Mesothelial cell of epicardium (in vitro differentiated cells): ENCODE measurements at regions not wholly inside any gene's neighbourhood (a gene's known extent, or its start where the extent isn't known, plus 50 kb on each side); places are given as distances from the start of the nearest gene placed in this dataset.

Experiments used
- DNase-seq, 2 experiments: peaks; one replicate each; pipeline ENCODE4 v3.0.0; 2021; ENCODE audit warnings: low spot score in 2 of 2; ENCODE audit not compliant: unreplicated experiment in 2 of 2
- H3K27ac Mint-ChIP-seq: 2 replicates; pipeline ENCODE4 v1.8.0; 2021; ENCODE audit warnings: mixed read lengths
- H3K27me3 Mint-ChIP-seq: 2 replicates; pipeline ENCODE4 v1.8.0; 2021; ENCODE audit warnings: low read depth, mixed read lengths
- H3K36me3 Mint-ChIP-seq: 2 replicates; pipeline ENCODE4 v1.8.0; 2021; ENCODE audit warnings: mixed read lengths
- H3K4me1 Mint-ChIP-seq: 2 replicates; pipeline ENCODE4 v1.8.0; 2021; ENCODE audit warnings: mixed read lengths
- H3K4me3 Mint-ChIP-seq: 2 replicates; pipeline ENCODE4 v1.8.0; 2021; ENCODE audit warnings: mild to moderate bottlenecking, moderate library complexity, mixed read lengths
- H3K9me3 Mint-ChIP-seq: 2 replicates; pipeline ENCODE4 v1.8.0; 2021; ENCODE audit warnings: mixed read lengths
- TF ChIP-seq, protein P1 (sequence below): fragments of 200-600 bp; sonication (generic); IDR thresholded peaks from one replicate; pipeline ENCODE4 v1.5.0; 2021; ENCODE audit warnings: antibody characterized with exemption; ENCODE audit not compliant: unreplicated experiment

DNA sequence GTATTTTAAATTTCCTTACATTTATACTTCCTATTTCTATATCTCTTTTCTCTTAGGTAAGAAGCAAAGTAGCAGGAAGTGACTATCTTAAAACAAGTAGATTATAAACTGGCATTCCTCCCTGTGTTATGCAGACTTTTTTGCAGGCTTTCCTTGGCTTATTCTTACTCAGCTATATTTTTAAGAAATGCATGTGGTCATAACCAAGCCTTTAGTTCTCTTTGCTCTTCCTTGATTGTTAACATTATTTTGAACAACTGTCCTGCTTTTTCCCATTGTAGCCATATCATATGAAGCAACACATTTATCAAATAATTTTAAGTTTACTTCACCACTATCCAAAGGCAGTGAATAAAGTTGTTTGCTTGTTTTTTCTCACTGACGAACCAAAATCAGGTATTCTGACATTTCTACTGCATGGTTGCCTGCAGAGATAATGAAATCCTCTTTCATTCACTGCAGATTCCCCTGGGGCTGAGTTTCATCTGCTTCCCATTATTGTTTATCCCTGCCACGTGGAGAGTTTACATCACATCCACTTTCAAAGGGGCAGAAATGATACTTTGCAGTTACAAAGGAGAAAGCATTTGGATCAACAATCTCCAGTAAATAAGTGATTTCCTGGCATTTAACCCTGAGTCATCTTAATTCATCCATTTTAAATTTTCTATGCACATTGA is 389.9 kb upstream of the SEMA3C start:
- Mint-ChIP-seq H3K4me1 (peaks cover 26% of the 10 kb centered on the region), H3K36me3 (no peaks in the 10 kb centered on the region), H3K27me3 (no peaks in the 10 kb centered on the region), H3K4me3 (no peak overlapping the region), H3K9me3 (peaks cover 15% of the 10 kb centered on the region), H3K27ac (peak overlapping the region; percentile 37)
- DNase-seq = no peak
- TF ChIP-seq, protein P1, sequence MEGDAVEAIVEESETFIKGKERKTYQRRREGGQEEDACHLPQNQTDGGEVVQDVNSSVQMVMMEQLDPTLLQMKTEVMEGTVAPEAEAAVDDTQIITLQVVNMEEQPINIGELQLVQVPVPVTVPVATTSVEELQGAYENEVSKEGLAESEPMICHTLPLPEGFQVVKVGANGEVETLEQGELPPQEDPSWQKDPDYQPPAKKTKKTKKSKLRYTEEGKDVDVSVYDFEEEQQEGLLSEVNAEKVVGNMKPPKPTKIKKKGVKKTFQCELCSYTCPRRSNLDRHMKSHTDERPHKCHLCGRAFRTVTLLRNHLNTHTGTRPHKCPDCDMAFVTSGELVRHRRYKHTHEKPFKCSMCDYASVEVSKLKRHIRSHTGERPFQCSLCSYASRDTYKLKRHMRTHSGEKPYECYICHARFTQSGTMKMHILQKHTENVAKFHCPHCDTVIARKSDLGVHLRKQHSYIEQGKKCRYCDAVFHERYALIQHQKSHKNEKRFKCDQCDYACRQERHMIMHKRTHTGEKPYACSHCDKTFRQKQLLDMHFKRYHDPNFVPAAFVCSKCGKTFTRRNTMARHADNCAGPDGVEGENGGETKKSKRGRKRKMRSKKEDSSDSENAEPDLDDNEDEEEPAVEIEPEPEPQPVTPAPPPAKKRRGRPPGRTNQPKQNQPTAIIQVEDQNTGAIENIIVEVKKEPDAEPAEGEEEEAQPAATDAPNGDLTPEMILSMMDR = no peak

DNA sequence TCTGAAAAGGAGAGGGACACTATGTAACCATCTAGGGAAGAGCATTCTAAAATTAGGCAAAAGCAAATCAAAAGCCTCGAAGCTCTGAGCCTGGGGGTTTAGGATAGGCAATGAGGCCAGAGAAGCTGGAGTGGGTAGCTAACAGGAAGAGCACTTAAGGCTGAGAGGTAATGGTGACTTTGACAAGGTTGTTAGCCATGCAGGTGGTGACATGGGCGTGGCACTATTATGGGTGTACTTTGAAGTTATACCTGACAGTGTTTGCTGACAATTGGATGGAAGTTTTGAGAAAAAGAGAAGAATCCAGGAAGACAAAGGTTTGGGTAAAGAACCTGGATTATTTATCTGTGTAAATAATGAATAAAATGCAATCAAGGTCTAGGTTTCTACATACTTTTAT is 383.0 kb upstream of the SEMA3C start:
- TF ChIP-seq, protein P1 = no peak
- H3K4me3 Mint-ChIP-seq = no peak overlapping the region
- peak overlapping the region; percentile 11 for H3K27ac Mint-ChIP-seq

DNA sequence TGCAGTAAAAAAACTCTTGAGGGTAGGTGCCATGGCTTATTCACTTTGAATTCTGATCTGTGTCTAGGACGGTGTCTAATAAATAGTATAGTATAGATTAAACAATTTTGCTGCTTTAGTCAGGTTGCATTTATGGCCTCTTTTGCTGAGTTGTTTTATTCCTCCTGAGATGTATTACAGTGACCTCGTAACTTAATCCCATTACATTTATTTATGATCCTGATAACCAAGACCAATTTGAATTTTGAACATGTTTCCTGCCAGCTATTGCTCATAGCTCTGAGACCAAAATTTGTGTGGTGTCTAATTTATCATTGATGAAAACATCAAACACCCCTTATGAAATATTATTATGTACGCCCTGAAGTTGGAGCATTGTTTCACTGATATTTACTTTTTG is 381.9 kb upstream of the SEMA3C start:
- peak overlapping the region; percentile 65 for H3K27ac Mint-ChIP-seq
- H3K4me3 Mint-ChIP-seq = no peak overlapping the region
- H3K36me3 Mint-ChIP-seq = peaks cover 5% of the 10 kb centered on the region
- TF ChIP-seq, protein P1 = no peak
- no peaks in the 10 kb centered on the region for H3K27me3 Mint-ChIP-seq
- peaks cover 49% of the 10 kb centered on the region for H3K4me1 Mint-ChIP-seq
- H3K9me3 Mint-ChIP-seq = peaks cover 7% of the 10 kb centered on the region
- DNase-seq = no peak

More for the DNA sequence above, 383.0 kb upstream of the SEMA3C start:
- H3K4me1 Mint-ChIP-seq = peaks cover 49% of the 10 kb centered on the region
- DNase-seq = no peak
- peaks cover under 1% of the 10 kb centered on the region for H3K9me3 Mint-ChIP-seq
- no peaks in the 10 kb centered on the region for H3K27me3 Mint-ChIP-seq
- H3K36me3 Mint-ChIP-seq = no peaks in the 10 kb centered on the region

DNA sequence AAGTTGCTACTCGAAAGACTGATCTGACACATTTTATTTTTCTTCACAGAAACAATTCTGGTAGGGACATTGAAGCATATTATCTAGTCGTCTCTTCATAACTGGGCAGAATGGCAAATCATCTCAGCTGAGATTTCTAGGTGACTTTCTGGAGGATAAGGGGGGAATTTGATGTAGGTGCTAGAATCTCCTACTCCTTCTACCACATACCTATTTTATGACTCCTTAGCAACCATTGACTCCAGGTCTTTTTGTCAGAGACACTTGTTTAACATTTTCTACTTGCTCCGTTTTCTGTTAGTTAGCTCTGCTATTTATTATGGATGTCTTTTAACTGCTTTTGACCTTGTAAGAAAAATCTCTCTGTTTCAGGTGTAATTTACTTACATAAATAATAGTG is 380.9 kb upstream of the SEMA3C start:
- no peak overlapping the region for H3K4me3 Mint-ChIP-seq
- peaks cover 5% of the 10 kb centered on the region for H3K36me3 Mint-ChIP-seq
- peak overlapping the region; percentile 74 for H3K27ac Mint-ChIP-seq
- H3K27me3 Mint-ChIP-seq = no peaks in the 10 kb centered on the region
- TF ChIP-seq, protein P1 = no peak
- peaks cover 48% of the 10 kb centered on the region for H3K4me1 Mint-ChIP-seq
- no peak for DNase-seq
- peaks cover 7% of the 10 kb centered on the region for H3K9me3 Mint-ChIP-seq

DNA sequence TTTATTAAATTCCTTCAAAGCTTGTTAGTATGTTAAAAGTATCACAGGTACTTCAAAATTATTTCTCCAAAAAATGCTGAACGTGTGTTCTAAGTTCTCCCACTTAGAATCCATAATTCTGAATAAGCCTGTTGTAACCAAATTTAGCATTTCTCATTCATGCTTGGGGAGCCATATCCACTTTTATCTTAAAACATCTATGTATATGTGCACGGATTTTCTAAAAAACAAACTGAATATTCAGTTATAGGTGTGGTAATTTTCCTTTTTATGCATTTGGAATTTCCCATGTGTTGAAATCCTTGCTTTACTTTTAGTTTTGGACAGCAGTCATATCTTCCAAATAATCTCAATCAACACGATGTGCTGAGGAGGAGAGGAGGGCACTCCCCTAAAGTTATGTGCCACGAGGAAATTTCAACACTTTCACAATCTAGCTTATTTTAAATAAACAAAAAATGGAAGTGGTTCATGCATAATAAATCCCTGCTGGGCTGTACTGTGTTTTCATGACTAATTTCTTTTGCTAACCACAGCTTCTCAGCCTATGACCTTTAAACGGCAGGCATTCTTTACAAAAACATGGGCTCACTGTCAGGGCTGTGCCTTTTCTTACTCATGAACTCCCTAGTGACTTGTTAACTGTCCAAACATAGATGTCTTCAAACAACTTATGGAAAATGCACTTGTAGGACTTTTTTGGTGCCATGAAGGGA is 380.3 kb upstream of the SEMA3C start:
- Mint-ChIP-seq H3K36me3 (peaks cover 5% of the 10 kb centered on the region), H3K27me3 (no peaks in the 10 kb centered on the region), H3K4me3 (no peak overlapping the region), H3K4me1 (peaks cover 43% of the 10 kb centered on the region), H3K27ac (peak overlapping the region; percentile 11), H3K9me3 (peaks cover 7% of the 10 kb centered on the region)
- no peak for DNase-seq
- TF ChIP-seq, protein P1 = no peak
